ENCODE measurements at regions not wholly inside any gene's neighbourhood (a gene's known extent, or its start where the extent isn't known, plus 50 kb on each side); places are given as distances from the start of the nearest gene placed in this dataset.
"Not testable (repeated sequence)": the region's sequence is repeated elsewhere in the genome, so short reads cannot be mapped to it uniquely, and the experiment has no call there.

DNA sequence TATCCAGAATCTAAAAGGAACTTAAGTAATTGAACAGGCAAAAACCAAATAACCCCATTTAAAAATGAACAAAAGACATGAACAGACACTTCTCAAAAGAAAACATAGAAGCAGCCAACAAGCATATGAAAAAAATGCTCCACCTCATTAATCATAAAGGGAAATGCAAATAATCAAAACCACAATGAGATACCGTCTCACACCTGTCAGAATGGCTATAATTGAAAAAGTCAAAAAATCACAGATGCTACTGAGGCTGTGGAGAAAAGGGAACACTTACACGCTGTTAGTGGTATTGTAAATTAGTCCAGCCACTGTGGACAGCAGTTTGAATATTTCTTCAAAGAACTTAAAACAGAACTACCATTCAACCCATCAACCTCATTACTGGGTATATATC, 220.7 kb downstream of the MEX3B start:
- DNase-seq (ENCODE audit: low read depth in 3 of 3): no peak

DNA sequence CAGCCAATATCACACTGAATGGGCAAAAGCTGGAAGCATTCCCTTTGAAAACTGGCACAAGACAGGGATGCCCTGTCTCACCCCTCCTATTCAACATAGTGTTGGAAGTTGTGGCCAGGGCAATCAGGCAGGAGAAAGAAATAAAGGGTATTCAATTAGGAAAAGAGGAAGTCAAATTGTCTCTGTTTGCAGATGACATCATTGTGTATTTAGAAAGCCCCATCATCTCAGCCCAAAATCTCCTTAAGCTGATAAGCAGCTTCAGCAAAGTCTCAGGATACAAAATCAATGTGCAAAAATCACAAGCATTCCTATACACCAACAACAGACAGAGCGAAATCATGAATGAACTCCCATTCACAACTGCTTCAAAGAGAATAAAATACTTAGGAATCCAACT, 223.2 kb downstream of the MEX3B start:
- DNase-seq (ENCODE audit: low read depth in 3 of 3): not testable (repeated sequence)

DNA sequence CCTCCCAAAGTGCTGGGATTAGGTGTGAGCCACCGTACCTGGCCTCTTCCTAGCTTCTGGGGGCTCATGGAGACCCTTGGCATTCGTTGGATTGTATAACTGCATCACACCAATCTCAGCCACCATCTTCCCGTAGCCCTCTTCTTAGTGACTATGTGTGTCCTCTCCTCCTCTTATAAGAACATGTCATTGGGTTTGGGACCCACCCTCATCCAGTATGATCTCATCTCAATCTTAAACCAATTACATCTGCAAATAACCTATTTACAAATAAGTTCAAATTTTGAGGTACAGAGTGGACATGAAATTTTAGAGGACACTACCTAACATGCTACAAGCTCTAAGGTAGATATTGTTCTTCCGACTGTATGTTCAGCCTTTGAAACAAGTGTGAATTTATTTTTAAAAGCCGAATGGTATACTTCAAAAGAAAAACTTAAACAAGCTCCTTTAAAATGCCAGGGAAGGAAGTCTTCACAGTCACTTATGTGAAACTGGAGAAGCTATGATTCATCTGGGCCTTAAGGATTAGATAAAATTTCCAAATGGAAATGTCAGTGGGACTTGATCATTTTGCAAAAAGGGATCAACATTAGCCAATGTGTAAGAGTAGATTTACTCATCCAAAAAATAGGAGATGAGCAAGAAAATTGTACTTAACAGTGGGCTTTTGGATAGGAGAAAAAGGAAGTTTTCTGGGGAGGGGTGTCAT, 225.7 kb downstream of the MEX3B start:
- DNase-seq (ENCODE audit: low read depth in 3 of 3): no peak

DNA sequence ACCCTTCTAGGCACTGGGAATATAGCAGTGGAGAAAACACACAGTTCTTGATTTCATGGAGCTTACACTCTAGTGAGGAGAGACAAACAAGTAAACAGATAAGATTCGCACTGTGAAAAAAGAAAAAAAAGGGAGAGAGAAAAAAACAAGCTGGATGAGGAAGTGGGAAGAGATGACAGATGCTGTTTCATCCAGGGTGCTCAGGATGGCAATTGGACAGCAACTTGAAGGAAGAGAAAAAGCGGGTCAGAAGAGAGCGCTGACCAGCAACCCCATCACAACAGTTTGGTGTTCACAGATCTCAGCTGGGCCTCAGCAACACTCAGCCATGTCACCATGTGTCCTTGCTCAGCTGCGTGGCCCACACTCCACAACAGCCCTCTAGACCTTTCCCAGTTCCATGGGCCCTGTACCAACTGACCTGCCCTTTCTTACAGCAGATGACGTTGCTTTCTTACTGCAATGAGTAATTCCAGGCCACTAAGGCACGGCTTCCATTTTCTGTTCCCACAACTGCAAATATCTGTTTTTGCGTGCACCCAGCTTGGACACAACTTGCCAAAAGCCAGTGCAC, 230.8 kb downstream of the MEX3B start:
- DNase-seq (ENCODE audit: low read depth in 3 of 3): no peak

DNA sequence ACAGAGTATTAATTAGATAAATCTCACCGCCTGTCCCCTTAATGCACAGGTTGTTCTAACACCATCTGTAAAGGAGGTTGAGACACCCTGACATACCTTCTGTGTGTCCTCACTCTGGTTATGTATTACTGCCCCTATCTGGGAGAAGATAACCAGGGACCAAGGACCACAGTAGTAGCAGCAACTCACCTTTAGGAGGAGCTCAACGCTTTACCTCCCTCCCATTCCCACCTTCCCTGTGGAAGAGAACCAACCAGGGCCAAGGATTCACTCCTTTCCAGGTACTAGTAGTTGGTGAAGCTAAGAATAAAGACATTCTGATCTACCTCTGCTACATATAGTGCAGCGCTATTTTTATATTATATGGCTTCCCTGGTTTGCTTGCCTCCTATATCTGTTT, 232.6 kb downstream of the MEX3B start:
- no peak for DNase-seq (ENCODE audit: low read depth in 3 of 3)

DNA sequence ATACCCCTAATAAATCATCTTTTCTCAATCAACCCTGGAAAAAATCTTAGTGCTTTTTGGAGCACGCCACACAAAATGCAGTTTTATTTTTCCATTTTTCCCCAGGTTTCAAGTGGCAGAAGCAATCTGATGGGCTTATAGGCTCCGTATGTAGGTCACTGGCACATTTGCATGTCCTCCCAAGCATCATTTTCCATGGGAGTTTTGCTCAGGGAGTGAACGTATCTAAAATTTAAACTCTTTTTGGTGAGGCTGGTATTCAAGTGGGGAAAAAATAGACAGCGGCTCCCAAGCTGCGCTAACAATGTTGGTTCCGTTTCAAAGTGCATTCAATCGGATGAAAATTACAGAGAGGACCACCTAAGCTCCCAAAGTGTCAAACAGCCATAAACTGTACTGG, 233.4 kb downstream of the MEX3B start:
- DNase-seq (ENCODE audit: low read depth in 3 of 3): no peak

DNA sequence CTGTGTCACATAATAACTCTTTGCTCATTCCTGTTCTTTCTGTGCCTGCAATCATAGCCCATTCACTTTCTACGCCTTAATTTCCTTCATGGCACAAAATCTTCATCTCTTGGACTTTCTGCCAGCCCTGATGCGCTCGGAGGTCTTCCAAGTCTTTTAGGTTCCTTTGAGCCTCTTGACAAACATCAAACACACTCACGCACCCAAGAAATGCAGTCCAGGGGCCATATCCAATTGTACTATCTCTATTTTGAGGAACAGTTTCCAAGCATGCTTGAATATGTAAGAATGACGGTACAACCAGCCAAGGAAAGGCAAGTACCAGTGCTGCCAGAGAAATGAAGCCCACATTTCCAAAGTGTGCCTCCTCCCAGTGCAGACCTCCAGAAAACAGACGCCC, 234.1 kb downstream of the MEX3B start:
- no peak for DNase-seq (ENCODE audit: low read depth in 3 of 3)

DNA sequence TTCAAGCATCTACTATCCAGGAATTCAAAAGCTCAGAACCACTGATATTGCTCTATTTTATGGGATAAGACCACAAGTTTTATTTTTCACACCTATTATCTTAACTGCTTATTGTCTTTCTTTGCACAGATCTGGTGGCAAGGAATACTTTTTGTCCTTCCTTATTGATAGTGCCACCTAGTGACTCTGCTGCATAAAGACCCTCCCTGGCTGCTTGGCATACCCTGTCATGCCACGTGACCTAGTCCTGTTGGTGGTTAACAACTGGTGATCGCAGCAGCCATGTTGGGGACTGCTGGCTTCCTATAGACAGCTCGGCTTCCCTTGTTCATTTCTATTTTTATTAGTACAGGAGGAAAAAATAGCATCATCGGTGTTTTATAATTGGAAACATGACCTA, 236.3 kb downstream of the MEX3B start:
- DNase-seq (ENCODE audit: low read depth in 3 of 3): no peak

DNA sequence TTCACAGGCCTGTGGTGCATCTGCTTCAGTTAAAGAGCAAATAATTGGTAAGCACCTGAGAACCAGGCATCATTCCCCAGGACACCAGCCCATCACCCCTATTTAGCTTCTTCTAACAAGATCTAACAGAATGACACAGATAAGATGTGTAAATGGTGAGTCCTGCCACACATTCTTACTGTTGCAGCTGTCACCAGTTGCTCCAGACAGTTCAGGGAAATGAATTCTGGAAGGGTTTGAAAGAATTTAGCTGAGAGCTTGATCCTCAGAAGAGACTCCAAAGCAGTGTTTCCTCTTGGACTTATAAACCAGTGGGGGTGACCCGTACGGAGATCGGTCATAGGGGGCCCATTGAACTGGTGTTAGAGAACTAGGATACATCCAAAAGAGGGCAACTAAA, 238.0 kb downstream of the MEX3B start:
- DNase-seq (ENCODE audit: low read depth in 3 of 3): no peak

DNA sequence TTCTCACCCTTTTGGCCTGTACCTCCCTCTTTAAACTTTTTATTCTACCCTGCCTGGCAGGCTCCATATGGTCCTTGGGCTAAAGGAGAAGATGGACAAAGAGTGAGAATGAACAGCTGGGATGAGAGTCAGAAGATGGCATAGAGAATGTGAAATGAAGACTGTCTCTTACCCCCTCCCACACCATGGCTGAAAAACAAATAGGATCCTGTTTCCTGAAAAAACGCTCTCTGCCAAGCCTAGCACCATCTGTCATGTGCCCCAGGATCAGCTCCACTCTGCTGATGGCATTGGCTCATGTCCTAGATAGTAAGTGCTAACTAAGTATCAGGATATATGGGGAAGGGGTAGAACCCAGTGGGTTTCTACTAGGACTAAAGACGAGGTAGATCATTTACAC, 238.6 kb downstream of the MEX3B start:
- no peak for DNase-seq (ENCODE audit: low read depth in 3 of 3)

DNA sequence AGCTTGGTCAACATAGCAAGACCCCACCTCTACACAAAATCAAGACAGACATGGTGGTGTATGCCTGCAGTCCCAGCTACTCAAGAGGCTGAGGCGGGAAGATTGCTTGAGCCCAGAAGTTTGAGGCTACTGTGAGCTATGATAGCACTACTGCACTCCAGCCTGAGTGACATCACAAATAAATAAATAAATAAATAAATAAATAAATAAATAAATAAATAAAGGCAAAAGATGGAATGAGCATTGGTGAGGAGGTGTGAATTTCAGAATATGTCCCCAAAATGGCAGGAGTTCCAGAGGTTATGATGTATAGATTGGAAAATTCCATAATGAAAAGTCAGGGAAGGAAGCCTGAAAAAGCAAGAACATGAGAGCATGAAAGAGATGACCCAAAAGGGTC, 249.9 kb downstream of the MEX3B start:
- DNase-seq (ENCODE audit: low read depth in 3 of 3): no peak

DNA sequence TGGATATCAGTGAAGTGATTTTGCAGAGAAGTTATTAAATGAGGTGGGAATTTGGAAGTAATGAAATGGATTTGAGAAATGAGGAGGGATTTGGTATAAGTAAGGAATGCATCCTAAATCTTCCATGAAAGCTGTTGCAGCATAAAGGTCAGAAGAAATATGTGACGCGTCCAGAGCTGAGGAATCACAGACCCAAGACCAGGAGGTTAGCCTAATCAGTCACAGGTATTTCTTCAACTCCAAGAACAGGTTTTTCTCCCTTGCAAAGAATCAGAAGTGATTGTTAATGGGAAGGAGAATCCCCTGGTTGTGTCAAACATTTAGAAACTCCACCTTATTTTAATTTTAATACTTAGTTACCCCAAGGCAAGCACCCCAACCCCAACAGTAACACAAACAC, 253.2 kb downstream of the MEX3B start:
- no peak for DNase-seq (ENCODE audit: low read depth in 3 of 3)

DNA sequence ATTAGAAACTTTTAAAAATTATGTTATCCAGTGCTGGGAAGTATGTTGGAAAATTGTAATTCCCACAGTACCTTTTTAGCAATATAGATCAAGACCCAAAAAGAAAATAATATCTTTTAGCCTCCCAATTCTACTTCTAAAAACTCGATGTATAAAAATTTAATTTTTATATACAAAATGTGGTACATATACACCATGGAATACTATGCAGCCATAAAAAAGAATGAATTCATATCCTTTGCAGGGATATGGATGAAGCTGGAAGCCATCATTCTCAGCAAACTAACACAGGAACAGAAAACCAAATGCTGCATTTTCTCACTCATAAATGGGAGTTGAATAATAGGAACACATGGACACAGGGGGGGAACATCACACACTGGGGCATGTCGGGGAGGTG, 254.5 kb downstream of the MEX3B start:
- not testable (repeated sequence) for DNase-seq (ENCODE audit: low read depth in 3 of 3)

DNA sequence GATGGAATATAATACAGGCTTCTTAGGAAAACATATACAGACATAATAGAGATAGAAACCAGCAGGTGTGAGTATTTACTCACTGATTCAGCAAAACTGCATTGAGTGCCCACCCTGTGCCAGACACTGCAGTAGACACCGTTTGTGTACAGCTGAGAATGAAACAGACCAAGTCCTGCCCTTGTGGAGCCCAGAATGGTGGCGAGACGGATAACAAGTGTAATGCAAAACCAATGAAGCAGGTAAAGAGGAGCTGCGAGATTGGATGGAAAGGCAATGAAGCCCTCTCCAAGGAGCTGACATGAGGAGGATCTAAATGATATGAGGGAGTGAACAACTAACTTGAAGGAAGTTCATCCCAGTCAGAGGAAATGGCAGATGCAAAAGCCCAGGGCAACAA, 256.4 kb downstream of the MEX3B start:
- no peak for DNase-seq (ENCODE audit: low read depth in 3 of 3)

DNA sequence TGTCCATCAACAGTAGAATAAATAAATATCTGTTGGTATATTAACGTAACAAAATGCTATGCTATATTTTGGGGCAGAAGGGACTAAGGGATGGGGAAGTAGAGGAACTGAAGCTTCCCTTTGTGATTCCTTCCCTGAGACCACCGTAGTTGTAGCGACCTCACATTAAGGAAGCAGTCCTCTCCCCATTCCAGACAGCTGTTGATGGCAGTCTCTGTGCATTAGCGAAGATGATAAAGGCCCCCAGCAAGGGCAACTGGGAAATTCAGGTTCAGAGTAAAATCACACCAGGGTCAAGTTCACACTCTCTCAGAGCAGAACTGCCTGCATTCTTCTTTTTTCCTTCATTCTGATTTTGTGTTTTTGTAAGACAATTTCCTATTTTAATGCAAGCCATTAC, 259.0 kb downstream of the MEX3B start:
- no peak for DNase-seq (ENCODE audit: low read depth in 3 of 3)

DNA sequence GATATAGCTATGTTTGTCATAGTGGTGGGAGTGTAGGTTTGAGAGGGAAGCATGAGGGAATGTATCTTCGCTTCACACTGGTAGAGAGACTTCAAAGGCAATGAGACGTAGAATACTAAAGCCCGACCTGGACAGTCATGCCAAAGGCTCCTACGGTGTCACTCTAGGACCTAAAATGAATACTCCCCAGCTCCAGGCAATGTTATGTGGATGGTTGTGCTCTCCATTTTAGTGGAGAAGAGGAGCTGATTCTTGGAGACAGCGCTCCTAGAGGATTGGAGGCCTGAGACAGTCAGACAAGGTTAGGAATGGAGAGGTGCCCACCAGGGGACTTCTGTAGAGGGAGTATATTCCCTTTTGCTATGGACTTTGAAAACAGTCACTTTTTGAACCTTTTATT, 260.1 kb downstream of the MEX3B start:
- no peak for DNase-seq (ENCODE audit: low read depth in 3 of 3)

DNA sequence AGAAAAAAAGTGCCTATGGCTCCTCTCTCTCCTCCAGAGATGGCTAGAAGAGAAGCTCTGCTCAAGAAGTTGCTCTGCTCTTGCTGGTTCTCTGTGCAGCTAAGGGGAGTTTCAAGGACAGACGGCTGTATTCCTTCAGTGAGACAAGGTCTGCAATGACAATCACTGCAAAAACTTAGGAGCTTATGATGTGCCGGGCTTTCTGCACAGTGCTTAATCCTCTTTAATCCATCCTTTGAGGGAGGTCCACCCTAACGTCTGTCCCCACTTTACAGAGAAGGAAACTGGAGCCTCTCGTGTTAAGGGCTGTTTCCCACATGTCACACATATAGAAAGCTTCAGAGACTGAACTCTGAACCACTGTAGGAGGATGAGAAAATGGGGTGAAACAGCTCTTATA, 260.6 kb downstream of the MEX3B start:
- DNase-seq (ENCODE audit: low read depth in 3 of 3): no peak

DNA sequence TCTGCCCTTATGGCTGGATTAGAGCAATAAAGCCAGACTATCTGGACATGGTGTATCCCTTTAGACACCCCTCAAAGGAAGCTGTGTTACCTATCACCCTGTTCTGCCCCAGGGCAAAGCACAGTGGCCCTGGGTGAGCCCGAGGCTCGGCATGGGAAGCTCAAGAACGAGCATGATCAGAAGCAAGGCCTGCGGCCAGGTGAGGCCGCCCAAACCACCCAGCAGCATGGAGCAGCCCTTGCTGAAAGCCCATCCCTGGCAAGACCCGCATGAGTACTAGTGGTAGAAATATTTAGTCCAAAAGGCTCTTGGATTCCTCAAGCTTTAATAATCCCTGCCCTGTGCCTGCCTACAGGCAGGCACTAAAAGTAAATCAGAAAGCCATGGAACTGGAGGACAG, 261.1 kb downstream of the MEX3B start:
- no peak for DNase-seq (ENCODE audit: low read depth in 3 of 3)

DNA sequence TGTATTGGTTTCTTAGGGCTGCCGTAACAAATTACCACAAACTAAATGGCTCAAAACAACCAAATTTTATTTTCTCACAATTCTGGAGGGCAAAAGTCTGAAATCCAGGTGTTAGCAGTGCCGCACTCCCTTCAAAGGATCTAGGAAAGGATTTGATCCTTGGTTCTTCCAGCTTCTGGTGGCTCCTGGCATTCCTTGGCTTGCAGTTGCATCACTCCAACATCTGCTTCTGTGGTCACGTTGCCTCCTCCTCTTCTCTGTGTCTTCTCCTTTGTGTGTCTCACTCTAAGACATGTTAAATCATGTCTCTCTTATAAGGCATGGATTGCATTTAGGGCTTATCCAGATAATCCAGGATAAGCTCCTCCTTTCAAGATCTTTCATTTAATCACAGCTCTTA, 262.2 kb downstream of the MEX3B start:
- DNase-seq (ENCODE audit: low read depth in 3 of 3): no peak

DNA sequence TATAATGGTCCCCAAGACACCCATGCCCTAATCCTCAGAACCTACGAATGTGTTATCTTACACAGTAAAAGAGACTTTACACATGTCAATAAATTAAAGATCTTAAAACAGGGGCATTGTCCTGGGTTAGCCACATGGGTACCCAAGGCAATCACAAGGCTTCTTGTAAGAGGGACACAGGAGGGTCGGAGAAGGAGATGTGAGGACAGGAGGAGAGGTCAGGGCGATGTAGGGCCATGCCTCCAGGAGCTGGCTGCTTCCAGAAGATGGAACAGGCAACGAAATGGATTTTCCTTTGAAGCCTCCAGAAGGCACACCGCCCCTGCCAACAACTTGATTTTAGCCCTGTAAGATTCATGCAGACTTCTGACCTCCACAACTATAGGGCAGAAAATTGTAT, 262.7 kb downstream of the MEX3B start:
- no peak for DNase-seq (ENCODE audit: low read depth in 3 of 3)

DNA sequence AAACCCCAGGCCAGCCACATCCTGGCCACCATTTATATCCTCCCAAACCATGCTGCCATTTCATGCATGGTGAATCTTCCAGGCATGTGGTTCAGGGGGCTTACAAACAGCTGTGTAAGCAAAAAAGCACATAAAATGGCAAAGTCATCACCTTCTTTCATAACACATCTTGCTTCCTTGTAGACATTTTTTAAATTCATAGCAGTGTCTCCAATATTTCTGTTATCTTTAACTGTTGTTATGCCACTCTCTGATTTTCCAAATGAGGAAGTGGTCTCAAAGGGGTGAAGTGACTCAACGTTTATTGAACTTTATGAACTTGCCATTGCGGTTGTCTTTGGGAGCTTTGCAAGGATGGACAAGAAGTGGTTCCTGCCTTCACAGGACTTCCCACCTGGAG, 264.4 kb downstream of the MEX3B start:
- DNase-seq (ENCODE audit: low read depth in 3 of 3): no peak

DNA sequence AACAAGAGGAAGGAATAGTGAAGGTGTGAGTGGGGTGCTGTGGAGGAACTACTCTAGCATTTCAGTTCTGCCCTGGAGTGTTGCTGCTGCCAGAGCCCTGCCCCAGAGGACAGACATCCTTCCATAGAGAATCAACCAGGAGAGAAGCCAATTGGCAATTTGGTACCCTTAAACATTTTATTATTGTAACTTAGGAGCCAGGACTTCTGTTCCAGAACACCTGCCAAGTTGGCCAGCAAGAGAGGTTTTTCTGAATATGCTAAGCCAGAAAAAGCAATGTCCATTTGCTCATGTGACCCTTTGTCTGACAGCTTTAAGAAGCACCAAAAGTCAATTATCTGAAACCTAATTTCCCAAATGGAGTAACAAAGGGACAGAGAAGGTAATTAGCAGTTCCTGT, 264.9 kb downstream of the MEX3B start:
- no peak for DNase-seq (ENCODE audit: low read depth in 3 of 3)

DNA sequence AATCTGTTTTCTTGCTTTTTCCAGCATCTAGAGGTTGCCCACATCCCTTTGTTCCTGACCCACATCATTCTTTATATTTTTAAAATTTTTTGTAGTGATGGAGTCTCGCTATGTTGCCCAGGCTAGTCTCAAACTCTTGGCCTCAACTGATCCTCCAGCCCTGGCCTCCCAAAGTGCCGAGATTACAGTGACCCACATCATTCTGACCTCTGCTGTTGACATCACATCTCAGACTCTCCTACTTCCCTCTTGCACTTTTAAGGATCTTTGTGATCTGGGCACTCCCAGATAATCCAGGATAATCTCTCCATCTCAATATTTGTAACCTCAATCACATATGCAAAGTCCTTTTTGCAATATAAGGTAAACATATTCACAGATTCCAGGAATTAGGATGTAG, 266.6 kb downstream of the MEX3B start:
- DNase-seq (ENCODE audit: low read depth in 3 of 3): no peak

DNA sequence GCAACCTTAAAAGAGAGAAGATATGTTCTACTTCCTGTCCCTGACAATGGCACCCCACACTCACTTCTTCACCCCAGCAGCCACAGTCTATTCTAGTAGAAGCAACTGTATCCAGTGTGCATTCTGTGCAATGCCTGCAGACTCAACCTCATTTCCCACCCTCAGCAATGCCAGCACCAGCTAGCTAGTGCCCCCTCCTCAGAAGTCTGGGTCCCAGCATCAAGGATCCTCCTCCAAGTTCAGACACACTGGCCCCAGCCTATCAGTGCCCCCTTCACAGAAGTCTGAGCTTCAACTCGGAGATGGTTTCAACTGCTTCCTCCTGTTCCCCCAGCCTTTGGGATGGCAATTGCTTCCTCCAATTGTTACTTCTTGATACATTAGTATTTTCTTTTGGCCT, 268.3 kb downstream of the MEX3B start:
- DNase-seq (ENCODE audit: low read depth in 3 of 3): no peak
